ENCODE measurements at regions not wholly inside any gene's neighbourhood (a gene's known extent, or its start where the extent isn't known, plus 50 kb on each side); places are given as distances from the start of the nearest gene placed in this dataset.

GRCh38 chr2:8165550-8165949 lies 516.3 kb upstream of the ID2 start (continued):
- TF ChIP-seq CEBPG (CRISPR knock-in tag; IDR thresholded peaks at IDR 0.05) (no peak), CEBPG (tag; conservative IDR thresholded peaks at IDR 0.05 in 1 of 2, IDR thresholded peaks at IDR 0.05 in 1 of 2) (no peak), MBD1 (CRISPR knock-in tag; IDR thresholded peaks at IDR 0.05) (no peak), CBX2 (IDR thresholded peaks at IDR 0.05; ENCODE audit: insufficient read depth, low read length, poor library complexity, severe bottlenecking) (no peak), ARNT (IDR thresholded peaks at IDR 0.05) (no peak), LEF1 (IDR thresholded peaks at IDR 0.05) (no peak), ZNF280A (IDR thresholded peaks at IDR 0.05; ENCODE audit: low read depth, partially characterized antibody) (no peak), MLX (CRISPR knock-in tag; conservative IDR thresholded peaks at IDR 0.05) (no peak), ZNF717 (CRISPR knock-in tag; IDR thresholded peaks at IDR 0.05) (no peak)

Measured in K562 (cell line).